HT-29 (cell line): ENCODE measurements at regions not wholly inside any gene's neighbourhood (a gene's known extent, or its start where the extent isn't known, plus 50 kb on each side); places are given as distances from the start of the nearest gene placed in this dataset. TPM values are rescaled to one million over a fixed set of nuclear protein-coding genes. Genes with fewer than 3 reads are reported as not detected.
"Not testable (repeated sequence)": the region's sequence is repeated elsewhere in the genome, so short reads cannot be mapped to it uniquely, and the experiment has no call there.

Experiments used
- DNase-seq: peaks from one replicate; pipeline ENCODE4 v3.0.0-alpha.2; 2015; ENCODE audit warnings: low spot score
- small RNA-seq: library from RNA; depleted of rRNA; stranded (forward); fragments of <200 nt; gene quantifications from one replicate; pipeline ENCODE3, GENCODE V24; 2014

DNA sequence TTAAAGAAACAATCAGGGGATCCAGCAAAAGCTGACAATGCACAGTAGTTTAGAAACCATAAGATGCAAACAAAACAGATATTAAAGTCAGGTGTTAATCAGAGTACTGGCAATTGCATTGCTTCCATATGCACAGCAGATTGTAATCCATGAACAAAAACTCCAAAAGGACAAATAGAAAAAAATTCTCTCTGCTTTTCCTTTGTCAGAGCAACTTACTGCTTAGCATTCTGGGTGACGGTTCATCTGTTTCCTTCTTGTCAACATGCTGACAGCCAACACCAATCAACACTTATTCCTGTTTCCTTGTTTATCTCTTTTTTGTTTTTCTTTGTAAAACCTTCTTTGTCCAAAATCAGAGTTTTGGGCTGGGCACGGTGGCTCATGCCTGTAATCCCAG is 473.1 kb downstream of the XIRP2 start:
- DNase-seq: no peak

DNA sequence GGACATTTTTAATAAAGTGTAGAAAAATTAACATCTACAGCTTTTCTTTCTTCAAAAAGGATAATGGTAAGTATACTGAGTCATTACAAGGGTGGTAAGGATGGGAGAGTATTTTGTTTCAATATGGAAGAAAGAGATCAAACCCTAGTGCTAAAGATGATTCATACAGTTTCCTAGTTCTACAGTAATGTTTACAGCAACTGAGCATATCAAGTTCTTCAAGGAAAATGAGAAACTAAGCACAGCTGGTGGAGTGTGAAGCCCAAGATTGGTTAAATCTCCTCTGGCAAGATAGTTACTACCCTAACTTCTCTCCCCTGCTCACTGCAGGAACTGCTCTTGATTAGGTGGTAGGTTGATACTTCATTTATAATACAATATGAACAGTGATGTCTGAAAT is 467.5 kb downstream of the XIRP2 start:
- DNase-seq: no peak

DNA sequence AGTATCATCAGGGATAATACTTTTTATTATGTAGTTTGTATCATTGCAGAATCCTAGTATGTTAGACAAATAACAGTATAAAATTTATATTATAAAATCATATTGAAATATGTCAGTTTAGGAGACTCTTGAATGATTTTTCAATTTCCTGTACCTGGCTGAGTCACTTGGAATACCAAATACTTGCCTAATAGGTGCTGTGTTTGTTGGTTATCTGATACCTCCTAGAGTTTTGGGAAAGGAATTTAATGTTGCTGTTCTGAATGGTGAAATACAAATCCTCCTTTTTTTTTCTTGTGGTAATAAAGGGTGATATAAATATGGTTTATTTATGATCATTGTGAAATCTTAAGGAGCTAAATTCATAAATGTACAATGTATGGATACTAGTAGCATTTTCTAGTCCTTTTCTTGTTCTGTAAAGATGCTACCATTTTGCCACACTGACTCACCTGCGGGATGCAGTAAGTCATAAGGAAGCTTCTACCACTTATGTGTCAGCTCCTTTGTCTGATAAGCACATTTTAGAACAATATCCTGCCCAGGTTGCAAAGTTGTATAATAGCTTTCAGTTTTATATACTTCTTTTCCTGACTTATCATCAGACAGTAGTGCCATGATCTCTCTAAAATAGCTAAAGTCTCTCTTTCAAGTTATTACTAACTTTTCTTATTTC is 465.5 kb downstream of the XIRP2 start:
- no peak for DNase-seq

DNA sequence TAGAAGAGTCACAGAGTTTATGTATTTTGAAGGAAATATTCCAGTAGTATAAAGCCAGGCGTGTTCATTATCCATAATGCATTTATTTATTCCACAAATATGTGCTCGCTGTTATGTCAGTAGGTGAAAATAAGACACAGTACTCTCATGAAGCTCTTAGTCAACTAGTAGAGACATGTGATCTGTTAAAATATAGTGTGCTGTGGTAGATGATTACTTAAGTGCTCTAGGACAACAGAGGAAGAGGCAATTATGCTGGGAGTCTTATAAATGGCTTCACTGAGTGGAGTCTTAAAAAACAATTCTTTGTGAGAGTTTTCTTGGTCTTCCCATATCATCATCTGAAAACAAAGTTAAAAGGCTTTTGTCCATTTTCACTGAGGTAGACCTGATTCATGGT is 457.3 kb downstream of the XIRP2 start:
- no peak for DNase-seq

DNA sequence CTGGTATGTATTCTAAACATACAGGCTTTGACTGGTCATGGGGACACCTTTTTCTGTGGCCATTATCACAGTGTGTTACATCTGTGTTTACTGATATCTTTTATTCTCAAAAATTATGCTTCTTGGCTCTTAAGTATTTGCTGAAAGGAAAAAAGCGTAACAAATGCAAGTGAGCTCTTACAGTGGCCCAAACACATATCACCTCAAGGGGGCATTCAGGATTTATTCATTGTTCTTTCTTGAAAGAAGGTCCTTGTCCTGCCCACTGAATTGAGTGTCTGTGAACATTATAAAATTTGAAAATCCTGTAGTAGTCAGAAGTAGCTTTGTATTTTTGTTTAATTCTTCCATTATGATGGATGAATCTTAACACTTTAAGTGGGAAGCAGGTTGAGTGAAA is 454.5 kb downstream of the XIRP2 start:
- DNase-seq: peak; percentile 9

DNA sequence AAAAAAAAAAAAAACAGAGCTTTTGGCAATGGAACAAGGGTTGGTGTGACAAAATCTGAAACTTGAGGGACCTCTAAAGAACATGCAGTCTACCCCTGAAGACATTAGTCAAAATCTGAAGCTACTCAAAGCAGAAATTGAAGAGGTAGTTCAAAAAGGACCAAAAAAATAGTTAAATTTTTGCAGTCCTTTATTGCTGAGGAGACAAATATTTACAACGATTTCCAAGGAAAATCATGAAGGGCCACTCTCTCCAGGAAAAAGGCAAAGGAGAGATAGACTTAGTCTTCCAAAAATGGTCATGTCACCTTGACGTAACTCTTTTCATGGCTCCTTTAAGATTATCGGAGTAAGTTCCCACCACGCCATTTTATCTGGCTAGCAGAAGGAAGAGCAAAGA is 452.0 kb downstream of the XIRP2 start:
- DNase-seq: no peak

DNA sequence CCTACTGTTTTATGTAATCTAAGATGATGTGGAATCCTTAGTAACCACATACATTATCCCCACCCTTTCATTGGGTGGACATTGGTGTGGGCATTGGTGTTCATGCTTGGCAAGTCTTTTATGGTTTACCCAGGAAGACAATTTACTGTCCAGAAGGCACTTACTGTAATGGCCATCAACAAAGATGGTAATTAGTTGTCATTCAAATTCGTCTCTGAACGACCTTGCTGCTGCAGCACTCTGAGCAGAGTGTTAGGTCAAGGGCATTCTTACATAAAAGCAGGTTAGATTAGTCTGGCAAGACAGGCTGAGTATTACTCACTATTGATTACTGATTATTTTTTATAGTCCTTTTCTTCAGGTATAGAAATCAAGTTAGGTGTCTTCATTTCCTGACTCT is 447.9 kb downstream of the XIRP2 start:
- DNase-seq: no peak

DNA sequence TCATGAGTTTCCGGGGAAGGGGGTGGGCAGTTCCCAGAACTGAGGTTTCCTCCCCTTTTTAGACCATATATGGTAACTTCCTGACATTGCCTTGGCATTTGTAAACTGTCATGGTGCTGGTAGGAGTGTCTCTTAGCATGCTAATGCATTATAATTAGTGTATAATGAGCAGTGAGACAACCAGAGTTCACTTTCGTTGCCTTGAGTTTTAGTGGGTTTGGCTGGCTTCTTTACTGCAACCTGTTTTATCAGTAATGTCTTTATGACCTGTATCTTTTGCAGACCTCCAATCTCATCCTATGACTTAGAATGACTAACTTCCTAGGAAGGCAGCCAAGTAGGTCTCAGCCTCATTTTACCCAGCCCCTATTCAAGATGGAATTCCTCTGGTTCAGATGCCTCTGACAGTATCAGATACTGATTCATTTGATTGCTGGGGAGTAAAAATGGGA is 447.3 kb downstream of the XIRP2 start:
- DNase-seq: no peak

DNA sequence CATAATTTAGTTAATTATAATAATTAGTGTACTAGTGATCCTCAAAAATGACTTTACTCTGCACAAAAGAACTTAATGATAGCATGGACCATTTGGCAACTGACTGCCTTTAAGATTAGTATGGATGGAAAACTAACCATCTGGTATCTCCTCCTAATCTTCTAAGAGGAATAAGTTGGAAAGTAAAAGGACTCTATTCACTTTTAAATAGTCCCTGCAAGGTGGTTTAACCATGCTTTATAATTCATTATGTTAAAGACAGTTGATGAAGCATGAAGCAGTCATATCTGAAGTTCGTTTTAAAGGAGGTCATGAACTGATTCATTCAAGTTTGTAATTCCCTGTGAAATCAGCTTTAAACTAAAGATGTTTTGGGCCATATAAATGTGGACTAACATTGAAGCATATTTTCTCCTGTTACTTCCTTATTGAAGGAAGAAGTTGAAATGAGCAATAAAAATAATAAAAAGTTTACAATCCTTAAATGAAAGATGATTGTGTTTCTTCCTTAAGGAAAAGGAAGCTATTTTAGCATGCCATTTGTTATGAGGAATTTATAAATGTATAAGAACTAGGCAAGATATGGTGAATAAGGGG is 446.0 kb downstream of the XIRP2 start:
- no peak for DNase-seq

DNA sequence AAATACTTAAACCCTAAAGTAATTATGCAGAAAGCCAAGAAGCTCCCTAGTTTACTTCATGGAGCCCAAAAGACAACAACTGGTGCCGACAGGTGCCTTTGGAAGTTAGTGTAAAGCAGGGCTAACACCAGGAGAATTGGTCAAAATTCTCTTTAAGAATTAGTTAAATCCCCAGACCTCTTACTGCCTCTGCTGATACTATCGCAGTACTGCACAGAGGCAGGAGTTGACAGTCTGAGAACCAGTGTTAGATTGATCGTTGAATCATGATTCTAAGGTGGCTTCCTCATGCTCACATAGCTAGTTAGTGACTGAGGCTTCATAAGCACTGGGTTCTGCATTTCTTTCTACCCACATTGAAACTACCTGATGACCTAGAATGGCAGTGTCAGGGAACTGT is 445.0 kb downstream of the XIRP2 start:
- DNase-seq: no peak

DNA sequence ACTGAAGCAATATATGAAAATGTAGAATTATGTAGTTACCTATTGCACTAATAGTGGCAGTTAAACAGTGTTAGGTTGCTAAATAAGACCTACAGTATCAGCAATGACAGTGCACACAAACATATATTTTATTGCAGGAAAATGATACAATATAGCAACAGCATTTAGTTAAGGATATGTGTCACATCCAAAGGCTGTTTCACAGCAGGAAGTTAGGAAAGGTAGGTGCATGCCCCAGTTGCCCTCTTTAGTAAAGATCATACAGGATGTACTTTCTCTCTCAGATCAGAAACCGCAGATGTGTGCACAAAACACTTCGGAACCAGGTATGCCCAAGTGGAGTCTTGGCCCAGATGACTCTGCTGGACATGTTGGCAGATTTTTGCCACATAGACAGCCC is 444.1 kb downstream of the XIRP2 start:
- DNase-seq: no peak

DNA sequence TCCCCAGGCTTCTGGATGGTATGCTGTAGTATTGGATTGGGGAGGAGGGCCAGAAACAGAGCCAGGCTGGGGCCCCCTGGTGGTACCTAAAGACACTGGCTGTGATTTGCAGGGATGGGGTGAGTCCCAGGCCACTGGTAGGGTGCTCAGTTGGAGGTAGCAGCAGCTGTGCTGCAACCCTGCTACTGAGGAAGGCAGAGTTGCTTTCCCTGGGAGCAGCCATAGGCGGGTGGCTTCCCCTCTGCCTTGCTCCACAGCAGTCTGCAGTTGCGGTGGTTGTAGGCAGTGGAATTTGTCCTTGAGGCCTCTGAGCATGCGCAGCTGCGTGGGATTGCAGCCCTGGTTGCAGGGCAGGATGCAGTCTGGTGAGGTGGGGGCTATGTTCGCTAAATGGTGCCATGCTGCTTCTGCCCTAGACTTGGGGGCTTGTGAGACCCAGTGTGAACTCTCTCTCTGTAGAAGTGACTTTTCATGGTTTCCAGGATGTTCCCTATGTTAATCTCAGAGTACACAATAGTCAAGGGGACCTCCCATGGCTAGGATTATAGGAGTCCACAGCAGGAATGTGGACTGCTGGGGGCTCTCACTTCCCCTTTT is 443.5 kb downstream of the XIRP2 start:
- peak; percentile 37 for DNase-seq

DNA sequence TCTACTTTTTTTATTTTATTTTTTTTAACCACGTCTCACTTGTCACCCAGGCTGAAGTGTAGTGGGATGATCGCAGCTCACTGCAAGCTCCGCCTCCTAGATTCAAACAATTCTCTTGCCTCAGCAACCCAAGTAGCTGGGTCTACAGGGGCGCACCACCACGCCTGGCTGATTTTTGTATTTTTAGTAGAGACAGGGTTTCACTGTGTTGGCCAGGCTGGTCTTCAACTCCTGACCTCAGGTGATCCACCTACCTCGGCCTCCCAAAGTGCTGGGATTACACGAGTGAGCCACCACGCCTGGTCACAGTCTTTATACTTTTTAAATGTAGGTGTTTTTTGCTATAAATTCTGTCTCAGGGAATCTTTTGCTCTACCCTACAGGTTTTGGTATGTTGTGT is 440.5 kb downstream of the XIRP2 start:
- DNase-seq: not testable (repeated sequence)

DNA sequence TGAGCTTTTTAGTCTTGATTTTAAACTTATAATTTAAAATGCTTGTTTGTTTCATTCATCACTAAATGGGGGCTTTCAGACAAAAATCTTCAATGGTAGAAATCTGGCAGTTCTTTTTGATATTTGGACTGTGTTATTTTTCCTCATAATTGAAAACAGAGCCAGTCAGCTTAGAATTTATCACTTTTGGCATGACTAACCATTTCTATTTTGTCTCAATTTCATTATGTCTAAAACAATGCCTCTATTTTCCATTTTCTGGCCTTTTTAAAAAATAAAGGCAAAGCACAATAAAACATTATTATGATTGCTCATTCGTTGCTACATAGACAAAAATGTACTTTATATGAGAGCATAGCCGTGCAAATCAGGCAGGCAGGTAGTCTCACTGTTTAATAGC is 434.5 kb downstream of the XIRP2 start:
- no peak for DNase-seq

DNA sequence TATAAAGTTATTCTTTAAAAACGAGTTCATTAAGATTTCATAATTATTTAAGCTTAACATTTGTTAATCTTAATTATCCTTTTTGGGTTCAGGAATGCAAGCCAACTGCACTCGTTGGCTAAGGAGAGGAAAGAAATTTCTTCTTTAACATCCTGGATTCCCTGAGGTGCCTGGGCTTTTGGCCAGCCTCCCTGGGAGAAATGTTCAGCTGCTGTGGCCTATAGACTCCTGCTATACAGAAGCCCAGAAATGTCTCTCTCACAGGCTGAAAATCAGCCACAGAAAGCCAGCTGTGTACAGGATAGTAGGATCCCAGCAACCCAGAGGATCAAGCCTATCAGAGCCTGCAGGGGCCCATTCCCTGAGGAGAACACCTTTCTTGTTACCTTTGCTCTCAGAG is 430.3 kb downstream of the XIRP2 start:
- DNase-seq: no peak

DNA sequence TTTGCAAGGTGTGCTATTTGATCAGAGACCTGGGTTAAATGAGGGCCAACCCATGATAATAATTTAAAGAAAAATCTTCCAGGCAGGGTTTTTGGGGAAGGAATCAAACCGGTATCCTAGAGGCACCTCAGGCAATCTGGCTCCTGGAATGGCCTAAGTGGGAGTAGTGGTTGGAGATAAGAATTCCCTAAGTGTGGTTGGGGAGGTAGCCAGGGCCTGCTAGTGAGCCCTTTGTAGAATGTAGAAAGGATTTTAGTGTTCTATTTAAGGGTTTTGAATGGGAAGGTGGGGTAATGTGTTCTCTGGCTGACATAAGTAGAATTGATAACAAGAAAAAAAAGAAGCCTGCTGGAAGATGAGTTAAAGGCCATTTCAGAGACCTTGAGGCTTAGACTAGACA is 422.2 kb downstream of the XIRP2 start:
- DNase-seq: no peak

Small RNA genes in the stretch of these regions (small RNA-seq; reads per million reads assigned to genes)
- not detected for gene RNU7-148P
